Activated CD4-positive, alpha-beta T cell treated with anti-CD3 and anti-CD28 coated beads for 24 hours (primary cell): ENCODE measurements at regions not wholly inside any gene's neighbourhood (a gene's known extent, or its start where the extent isn't known, plus 50 kb on each side); places are given as distances from the start of the nearest gene placed in this dataset.

ENCODE experiments used
- DNase-seq, 2 donors: peaks; one replicate each; pipeline ENCODE4 v3.0.0-alpha.2; 2020; ENCODE audit warnings: low read depth in 2 of 2

DNA sequence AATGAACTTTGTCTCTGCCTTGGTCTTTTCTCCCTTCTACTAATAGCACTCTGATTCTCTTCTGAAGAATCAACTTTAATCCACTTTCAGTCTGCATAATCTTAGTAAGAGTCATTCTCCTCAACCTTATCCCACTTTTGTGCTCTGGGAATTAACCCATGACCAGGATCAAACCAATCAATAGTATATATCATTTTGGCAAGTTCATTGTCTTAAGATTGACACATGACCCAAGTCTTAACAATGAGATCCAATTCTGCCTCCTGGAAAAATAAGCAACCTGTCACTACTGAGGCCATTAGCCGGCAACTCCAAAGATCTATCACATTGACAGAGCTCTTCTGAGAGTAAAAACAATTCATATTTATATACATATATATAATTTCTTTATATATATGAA, 1358.4 kb upstream of the ADGRL3 start:
- no peak for DNase-seq

DNA sequence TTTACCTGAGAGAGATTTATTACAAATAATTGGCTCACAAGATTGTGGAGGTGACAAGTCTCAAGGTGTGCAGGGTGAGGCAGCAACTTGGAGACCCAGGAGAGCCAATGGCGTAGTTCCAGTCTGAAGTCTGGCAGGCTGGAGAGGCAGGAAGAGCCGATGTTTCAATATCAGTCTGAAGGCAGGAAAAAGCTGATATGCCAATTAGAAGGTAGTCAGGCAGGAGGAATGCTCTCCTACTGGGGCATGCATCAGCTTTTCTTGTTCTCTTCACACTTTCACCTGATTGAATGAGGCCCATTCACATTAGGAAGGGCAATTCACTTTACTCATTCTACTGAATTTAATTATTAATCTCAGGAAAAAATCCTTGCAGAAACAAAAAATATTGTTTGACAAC, 1351.7 kb upstream of the ADGRL3 start:
- no peak for DNase-seq

DNA sequence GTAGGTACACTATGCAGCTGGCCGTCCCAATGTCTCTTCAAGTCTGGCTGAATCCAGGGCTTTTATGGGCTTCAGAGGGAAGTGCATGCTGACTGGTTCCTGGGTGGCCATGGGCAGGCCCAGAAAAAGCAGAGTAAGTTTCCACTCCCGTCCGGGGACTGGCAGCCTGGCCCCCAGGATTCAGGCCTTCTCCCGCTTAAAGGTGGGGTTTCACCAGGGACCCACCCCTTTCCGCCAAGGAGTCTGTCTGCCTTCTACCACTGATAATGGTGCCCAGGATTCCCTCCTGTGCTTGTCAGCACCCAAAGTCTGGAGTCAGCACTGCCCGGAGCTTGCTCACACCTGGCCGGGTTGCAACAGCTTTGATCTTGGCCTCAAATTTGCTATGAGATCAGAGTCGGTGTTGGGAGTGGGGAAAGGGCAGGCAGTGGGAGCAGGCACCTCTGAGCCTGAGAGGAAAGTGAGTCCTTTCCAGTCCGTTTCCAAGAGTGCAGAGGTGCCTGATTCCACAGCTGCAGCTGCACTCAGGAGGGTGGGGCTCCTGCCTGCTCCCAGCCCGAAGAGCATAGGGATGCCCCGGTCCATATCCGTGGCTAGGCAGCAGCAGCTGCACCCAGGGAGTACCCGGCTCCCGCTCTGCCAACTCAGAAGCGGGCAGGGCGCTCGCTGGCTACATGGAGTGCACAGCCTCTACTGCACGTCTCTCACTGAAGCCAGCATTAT, 1344.3 kb upstream of the ADGRL3 start:
- no peak for DNase-seq

DNA sequence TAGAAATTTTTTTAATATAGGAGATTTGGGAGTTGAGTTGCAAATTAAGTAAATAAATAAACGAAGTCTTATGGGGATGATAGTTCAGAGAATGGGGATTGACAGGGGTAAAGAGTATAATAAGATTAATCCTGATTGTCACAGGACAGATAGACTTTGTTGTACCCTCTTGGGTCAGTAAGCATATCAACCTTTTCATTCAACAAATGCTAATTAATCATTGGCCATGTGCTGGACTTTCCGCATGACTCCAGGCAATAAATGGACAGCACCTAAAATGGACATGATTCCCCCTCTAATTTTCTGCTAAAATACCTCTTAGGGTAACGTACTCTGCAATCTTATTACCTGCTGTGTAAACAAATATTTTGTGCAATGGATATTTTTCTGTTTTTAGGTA, 1331.1 kb upstream of the ADGRL3 start:
- no peak for DNase-seq

DNA sequence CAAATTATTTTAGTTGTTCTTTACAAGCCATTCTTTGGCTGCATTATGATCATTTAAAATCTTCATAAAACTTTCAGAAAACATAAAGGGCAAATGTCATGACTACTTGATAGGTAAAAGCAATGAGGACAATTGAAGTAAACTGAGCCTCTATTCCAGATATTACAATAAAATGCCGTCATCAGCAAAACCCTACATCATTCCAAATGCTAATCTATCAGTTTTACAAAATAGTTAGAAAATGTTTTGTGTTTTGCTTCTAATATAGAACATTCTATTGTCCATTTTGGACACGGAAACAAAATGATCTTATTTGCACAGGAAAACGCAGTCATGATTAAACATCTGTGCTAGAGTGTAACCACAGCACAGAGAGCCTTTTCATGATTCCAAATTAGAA, 1330.6 kb upstream of the ADGRL3 start:
- DNase-seq = no peak

DNA sequence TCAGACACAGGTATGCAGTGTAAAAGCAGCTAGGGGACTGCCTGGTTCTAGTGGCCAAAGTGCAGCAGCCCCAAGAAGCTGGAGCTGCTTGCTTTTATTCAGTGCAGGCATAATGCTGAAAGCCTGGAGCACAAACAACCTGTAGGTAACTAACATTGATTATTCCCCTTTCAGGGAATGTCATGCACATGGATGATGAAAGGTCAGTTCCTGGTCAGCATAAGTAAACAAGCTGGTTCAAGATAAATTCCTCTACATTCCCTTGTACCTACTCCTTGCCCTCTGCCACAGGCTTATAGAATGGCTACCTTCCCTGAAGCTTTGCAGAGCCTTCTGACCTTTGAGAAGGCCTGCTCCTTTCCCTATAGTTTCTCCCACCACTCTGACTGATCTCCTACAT, 1318.5 kb upstream of the ADGRL3 start:
- no peak for DNase-seq

DNA sequence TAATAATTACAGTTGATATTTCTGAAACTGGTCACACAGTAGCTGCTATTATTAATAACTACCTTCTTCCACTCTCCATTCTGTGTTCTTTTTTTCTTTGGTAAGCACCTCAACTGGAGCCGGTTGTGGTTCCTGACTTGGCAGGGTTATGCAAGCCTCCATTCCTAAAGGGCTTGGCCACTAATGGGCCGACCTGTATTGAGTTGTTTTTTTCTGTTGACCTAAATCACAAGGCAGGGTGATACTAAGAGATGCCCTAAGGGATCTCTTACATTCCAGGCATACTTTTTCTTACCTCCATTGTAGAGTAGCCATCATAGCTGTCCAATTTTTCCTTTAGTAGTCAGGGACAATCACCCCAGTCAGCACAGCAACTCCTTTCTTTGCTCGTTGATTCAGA, 1295.8 kb upstream of the ADGRL3 start:
- no peak for DNase-seq

DNA sequence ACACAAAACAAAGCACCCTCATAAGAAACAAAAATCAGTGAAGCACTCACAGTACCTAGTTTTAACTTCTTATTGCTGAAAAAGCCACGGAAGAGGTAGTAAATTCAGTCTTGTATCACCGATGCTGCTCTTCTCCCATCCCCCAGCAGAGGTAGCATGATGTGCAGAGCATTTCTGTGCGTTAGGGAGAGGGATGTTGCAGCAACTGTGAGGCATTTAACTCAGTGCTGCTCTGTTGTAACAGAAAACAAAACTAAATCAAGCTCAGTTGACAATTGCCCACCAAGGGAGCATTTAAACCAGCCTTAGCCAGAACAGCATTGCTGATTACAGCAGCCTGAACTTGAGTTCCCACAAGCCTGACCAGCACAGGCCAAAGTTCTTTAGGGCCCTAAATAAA, 1279.7 kb upstream of the ADGRL3 start:
- DNase-seq = no peak

DNA sequence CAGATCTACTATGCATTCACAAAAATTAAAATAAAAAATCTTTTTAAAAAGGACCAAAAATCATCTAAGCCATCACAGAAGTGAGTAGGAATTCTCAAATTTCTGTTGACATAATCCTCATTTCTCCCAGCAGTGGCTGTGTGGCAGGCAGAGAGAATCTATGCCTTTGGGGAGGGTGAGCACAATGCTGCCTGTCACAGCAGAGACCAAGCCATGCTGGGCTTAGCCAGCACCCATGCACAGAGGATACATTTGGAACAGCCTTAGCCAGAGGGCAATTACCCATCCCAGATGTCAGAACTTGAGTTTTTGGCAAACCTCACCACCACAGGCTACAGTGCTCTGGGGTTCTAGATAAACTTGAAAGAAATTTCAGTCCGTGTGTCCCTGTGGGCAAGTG, 1274.8 kb upstream of the ADGRL3 start:
- DNase-seq = no peak

DNA sequence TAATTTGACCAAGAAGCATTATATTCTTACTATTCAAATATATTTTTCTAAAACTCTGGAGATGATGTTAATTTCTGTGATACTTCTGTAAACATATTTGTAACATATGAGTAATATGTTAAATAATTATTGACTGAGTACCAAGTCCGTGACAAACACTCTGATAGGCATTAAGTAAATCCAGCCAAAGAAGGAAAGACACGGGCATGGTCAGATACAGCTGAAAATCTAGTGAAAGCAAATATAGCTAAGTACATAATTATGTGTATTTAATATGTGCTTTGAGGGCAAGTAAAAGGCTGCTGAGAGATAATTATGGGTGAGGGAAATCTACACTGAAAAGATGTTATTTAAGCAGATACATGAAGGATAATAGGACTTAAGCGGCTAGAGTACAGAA, 1263.6 kb upstream of the ADGRL3 start:
- no peak for DNase-seq

DNA sequence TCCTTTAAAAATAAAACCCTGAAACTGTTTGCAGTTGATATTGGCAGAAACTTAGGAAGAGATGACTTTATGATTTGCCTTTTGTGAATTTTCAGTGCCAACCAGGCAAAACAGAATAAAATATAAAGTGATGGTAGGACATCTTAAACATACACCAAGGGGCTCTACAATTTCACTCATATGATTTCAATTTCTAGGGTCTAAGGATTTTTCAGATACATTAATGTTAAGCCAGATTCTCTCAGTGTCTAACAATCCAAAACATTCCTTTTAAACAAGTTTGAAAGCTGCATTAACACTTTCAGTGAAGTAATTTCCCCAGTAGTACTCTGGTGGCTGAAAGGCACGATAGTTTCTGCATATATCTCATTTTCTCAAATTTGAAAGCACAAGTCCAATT, 1262.0 kb upstream of the ADGRL3 start:
- no peak for DNase-seq

DNA sequence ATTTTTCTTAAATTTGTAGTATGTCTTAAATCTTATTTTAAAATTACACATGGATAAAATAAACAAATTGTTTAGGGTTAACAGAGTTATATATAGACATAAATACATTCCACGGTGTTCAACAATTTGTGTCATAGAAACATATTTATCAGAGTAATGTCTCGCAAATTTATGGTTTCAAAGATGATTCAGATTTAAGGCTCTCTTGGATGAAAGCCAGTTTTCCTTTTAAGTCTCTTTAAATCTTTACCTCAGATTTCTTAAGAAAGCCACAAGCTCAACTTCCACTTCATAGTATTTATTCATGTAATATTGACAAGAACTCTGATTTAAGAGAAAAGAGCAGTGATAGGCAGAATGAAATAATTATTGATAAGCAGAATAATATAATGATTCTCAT, 1254.8 kb upstream of the ADGRL3 start:
- DNase-seq = no peak

DNA sequence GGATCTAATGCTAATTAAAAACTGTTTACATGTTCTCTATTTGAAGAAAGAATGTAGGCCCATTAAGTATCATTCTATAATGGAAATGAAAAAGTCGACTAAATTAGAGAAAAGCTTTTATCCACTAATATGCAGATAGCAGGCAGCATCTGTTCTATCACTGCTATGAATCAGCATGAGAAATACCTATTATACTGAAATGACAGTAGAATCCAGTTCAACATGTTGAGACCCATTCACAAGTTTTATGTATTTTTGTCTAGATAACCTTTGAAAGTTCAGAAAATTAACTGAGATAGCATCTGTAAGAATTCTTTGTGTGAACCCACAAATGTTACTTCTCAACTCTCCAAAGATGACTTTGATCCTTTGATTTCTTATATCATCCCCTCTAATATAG, 1254.4 kb upstream of the ADGRL3 start:
- DNase-seq = no peak

DNA sequence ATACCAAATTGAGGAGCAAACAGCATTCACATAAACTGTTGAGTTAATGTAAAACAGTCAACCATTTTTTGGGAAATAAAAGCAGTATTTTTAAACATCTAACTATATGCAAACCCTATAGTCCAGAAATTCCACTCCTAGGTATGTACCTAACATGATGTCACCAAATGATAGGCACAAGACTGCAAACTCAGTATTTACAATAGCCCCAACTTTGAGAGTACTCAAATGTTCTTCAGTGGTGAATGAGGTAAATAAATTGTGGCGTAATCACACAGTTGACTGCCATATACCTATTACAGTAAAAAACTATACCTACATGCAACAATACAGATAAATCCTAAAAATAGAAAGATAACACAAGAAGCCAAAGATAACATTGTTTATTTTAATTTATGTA, 1243.8 kb upstream of the ADGRL3 start:
- no peak for DNase-seq

DNA sequence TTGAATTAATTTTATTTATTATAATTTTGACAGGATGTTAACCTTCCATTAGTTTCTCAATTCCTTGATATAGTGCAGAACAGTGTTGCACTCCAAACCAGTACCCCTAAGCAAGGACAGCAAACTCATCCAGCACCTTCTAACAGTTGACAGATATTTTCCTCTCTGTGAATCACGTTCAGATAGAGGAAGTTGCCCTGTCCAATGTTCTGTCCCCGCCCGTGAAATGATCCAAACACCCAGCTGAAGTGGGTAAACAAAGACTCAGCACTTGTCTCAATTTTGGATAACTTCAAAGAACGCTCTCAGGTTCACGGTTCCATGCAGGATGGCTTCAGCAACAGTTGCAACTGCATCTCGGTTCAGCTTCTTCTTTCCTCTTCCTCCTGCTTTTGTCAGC, 1240.0 kb upstream of the ADGRL3 start:
- no peak for DNase-seq

DNA sequence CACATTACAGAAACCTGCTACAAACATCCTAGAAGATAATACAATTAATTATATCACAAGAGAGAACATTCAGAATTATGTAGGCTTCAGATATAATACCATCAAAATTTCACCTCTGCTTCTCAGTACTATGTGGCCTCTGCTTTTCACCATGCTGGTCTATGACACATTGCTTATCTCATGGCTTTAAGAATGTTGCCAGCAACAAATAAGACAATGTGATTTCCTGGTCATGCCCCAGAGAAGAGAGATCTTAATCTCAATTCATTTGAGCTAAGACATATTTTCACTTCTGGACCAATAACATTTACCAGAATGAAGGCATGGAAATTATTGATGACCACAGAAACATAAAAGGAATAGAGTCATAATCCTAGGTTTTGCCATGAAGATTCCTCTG, 1233.4 kb upstream of the ADGRL3 start:
- DNase-seq = no peak

DNA sequence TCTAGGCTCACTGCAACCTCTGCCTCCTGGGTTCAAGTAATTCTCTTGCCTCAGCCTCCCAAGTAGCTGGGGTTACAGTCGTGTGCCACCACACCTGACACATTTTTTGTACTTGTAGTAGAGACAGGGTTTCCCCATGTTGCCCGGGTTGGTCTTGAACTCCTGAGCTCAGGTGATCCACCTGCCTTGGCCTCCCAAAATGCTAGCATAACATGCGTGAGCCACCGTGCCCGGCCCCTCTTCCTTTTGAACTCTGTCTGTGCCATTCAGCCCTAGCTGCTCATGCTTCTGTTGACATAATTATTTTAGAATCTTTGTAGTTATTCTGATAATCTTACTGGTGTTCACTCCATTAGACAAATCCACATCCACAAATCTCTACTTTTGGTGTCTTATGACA, 1231.3 kb upstream of the ADGRL3 start:
- DNase-seq = no peak

DNA sequence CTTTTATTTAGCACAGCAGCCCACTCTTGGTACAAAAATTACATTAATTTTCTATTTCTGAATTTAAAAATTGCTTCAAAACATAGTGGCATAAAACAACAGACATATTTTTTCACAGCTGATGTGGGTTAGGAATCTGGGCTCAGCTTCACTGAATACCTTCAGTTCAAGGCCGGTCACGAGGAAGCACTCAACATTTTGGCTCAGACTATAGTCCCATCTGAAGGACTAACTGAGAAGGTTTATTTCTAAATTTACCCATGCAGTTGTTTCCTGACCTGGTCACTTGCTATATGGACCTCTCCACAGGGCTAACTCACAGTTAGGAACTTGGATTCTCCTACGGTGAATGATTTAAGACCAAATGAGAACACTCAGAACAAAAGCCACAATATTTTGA, 1230.2 kb upstream of the ADGRL3 start:
- DNase-seq = no peak

DNA sequence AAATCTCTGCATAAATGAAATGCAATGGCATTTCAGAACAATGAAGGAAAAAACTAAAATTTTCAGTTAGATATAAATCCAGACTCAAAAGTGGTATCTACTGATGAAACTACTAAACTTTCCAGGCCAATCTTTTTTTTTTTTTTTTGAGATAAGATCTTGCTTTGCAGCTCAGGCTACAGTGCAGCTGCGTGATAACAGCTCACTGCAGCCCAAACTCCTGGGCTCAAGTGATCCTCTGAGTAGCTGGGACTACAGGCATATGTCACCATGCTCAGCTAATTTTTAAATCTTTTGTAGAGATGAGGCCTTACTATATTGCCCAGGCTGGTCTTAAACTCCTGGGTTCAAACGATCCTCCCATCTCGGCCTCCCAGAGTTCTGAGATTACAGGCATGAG, 1228.2 kb upstream of the ADGRL3 start:
- no peak for DNase-seq

DNA sequence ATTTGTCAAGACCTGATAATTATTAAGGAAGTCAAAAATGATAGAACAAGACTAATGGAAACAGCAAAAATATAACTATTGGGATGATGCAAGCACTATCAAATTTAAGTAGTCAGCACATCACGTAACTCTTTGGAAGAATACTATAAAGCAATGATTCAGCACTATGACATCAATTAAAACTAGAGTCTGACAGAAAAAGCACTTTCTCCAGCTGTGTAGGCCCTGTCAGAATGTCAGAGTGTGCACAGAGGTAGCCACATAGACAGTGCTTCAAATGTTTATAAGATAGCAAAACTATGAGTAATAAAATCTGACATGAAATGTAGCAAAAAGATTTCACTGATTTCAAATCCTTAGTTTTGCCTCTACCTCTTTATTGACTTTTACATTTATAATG, 1226.6 kb upstream of the ADGRL3 start:
- no peak for DNase-seq

DNA sequence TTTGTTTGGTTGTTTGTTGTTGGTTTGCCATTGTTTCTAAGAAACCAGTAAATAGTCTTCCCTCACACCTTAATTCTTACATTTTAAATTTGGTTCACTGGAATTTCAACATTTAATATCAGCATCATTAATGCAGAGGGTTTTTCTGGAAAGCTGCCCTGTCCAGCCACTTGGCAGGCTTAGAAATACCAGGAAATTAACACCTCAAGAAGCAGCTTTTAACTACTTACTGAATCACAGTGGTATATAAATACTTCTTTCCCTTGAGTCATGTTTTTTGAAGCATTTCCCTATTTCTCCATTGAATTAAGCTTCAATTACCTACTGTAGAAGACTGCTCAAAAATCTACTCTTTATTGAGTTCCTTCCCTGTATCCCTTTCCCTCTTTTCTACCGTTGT, 1221.1 kb upstream of the ADGRL3 start:
- no peak for DNase-seq

DNA sequence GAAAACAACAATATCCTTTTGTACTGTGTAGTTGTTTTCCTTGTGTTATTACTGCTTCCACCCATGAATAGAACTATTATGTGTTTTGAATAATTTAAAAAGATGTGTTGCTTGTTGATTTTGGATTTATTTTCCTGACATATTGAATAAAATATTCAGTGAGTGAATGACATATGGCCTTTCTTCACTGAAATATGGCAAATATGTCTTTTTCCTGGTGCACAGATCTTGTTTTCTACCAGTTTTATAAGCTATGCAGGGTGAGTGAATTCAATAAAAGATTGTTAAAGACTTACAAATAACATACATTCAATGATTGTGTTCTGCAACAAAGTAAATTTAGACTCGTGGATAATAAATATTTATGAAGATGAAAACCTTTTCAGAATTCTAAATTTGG, 1216.3 kb upstream of the ADGRL3 start:
- no peak for DNase-seq

DNA sequence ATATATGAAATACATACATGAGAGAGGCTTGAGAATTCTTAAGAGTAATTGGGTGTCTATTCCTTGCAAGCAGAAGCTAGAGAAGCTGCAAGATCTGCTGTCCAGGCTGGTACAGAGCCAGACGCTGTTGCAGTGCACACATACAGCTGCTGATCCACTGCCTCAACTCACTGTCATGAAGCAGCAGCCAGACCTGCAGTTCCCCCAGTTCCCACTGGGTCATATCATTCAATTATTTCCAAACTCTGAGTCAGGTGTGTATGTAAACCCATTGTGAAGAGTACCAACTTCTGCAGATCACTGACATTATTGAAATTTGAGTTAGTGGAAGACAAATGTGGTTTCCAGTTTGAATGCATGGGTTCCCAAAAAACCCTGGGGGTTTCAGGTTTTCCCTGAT, 1212.8 kb upstream of the ADGRL3 start:
- DNase-seq = no peak

DNA sequence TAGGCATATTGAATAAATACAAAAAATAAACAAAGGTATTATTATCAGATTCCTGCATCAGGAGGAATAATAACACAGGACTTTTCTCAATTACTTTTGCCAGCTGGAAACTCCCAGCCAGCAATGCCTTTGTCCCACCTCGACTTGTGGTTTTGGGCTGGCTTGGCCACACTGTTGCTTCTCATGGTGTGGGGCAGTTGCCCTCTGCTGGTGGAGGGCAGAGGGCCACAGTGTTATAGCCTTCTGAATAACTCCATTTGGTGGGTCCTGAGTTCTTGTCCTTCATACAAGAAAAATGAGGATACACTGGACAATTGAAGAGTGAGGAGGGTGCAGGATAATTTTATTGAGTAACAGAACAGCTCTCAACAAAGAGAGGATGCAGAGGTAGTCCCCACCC, 1206.0 kb upstream of the ADGRL3 start:
- DNase-seq = no peak
